ENCODE measurements at regions not wholly inside any gene's neighbourhood (a gene's known extent, or its start where the extent isn't known, plus 50 kb on each side); places are given as distances from the start of the nearest gene placed in this dataset.

DNA sequence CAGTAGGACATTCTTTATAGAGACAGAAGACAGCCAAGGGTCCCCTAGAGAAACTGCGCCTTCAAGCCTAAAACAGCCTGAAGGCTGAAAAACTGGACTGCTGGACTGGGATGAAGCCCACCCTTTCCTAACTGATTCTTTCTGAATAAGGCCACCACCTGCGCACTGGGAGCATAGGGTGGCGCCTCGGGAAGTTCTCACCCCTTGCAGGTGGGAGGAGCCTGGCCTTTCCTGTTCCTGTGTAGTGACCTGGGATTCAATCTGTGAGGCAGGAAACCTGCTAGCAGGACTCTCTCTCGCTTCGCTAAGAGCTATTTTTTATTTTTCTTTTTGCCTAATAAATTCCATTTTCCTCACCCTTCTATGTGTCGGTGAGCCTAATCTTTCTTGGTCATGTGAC, 61.8 kb upstream of the KLHL13 start:
- TF ChIP-seq, protein P1, sequence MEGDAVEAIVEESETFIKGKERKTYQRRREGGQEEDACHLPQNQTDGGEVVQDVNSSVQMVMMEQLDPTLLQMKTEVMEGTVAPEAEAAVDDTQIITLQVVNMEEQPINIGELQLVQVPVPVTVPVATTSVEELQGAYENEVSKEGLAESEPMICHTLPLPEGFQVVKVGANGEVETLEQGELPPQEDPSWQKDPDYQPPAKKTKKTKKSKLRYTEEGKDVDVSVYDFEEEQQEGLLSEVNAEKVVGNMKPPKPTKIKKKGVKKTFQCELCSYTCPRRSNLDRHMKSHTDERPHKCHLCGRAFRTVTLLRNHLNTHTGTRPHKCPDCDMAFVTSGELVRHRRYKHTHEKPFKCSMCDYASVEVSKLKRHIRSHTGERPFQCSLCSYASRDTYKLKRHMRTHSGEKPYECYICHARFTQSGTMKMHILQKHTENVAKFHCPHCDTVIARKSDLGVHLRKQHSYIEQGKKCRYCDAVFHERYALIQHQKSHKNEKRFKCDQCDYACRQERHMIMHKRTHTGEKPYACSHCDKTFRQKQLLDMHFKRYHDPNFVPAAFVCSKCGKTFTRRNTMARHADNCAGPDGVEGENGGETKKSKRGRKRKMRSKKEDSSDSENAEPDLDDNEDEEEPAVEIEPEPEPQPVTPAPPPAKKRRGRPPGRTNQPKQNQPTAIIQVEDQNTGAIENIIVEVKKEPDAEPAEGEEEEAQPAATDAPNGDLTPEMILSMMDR (IDR thresholded peaks at IDR 0.05): no peak
- TF ChIP-seq POLR2A (IDR thresholded peaks at IDR 0.05): no peak
- TF ChIP-seq POLR2AphosphoS5 (IDR thresholded peaks at IDR 0.05): no peak

All from transverse colon (tissue), 4 donors.